ENCODE measurements at regions not wholly inside any gene's neighbourhood (a gene's known extent, or its start where the extent isn't known, plus 50 kb on each side); places are given as distances from the start of the nearest gene placed in this dataset.

GRCh38 chr13:78443839-78444238 is 159.5 kb downstream of the POU4F1 start:
- TF ChIP-seq, protein P1, sequence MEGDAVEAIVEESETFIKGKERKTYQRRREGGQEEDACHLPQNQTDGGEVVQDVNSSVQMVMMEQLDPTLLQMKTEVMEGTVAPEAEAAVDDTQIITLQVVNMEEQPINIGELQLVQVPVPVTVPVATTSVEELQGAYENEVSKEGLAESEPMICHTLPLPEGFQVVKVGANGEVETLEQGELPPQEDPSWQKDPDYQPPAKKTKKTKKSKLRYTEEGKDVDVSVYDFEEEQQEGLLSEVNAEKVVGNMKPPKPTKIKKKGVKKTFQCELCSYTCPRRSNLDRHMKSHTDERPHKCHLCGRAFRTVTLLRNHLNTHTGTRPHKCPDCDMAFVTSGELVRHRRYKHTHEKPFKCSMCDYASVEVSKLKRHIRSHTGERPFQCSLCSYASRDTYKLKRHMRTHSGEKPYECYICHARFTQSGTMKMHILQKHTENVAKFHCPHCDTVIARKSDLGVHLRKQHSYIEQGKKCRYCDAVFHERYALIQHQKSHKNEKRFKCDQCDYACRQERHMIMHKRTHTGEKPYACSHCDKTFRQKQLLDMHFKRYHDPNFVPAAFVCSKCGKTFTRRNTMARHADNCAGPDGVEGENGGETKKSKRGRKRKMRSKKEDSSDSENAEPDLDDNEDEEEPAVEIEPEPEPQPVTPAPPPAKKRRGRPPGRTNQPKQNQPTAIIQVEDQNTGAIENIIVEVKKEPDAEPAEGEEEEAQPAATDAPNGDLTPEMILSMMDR (IDR thresholded peaks at IDR 0.05; ENCODE audit: poor library complexity, severe bottlenecking): no peak
- no peak for TF ChIP-seq EP300 (conservative IDR thresholded peaks at IDR 0.05; ENCODE audit: poor library complexity, severe bottlenecking)
- no peak for TF ChIP-seq POLR2AphosphoS5 (IDR thresholded peaks at IDR 0.05)
- TF ChIP-seq EZH2 (IDR thresholded peaks at IDR 0.05; ENCODE audit: borderline replicate concordance, insufficient read depth, low read length, poor library complexity, severe bottlenecking): no peak
- TF ChIP-seq SMC3 (conservative IDR thresholded peaks at IDR 0.05; ENCODE audit: poor library complexity): no peak

All from neural cell (in vitro differentiated cells).